ENCODE measurements at regions not wholly inside any gene's neighbourhood (a gene's known extent, or its start where the extent isn't known, plus 50 kb on each side); places are given as distances from the start of the nearest gene placed in this dataset.

DNA sequence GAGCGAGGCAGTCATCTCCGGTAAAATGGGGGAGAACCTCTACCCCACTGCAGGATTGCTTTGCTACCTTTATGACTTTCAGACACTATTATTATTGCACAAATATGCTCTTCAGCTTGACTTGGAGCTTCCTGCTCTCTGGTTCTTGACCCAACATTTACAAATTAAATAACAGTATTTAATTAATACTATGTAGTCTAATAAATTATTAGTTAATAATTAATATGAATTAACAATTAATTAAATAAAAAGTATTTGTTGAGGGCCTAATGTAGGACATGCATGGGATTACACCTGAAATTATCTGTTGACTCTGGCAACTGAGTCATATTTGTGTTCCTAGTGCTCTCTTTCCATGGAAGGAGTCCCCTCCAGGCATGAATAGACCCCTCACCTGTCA is 359.9 kb downstream of the SIPA1L2 start:
- no peak overlapping the region for H3K18ac ChIP-seq (ENCODE audit: low read depth, low read length)
- no peak overlapping the region for H3K14ac ChIP-seq (replicated peaks; ENCODE audit: low read depth, low read length)
- no peak overlapping the region for H2AFZ ChIP-seq (replicated peaks; ENCODE audit: low read length, poor library complexity)
- H4K91ac ChIP-seq (ENCODE audit: insufficient read depth, low read depth, low read length) = no peak overlapping the region
- H3K36me3 ChIP-seq (ENCODE audit: control insufficient read depth, insufficient read depth, low read length) = no peaks in the 10 kb centered on the region
- peaks cover 2% of the 10 kb centered on the region for H3K27me3 ChIP-seq (ENCODE audit: control insufficient read depth, insufficient read depth, low read length)
- H2BK5ac ChIP-seq (ENCODE audit: low read depth, low read length, poor library complexity, severe bottlenecking) = no peak overlapping the region
- no peak for DNase-seq
- POLR2A ChIA-PET (ENCODE audit: unreplicated experiment) = no interaction called here
- in situ Hi-C loops (cut with MboI; ENCODE audit: low sequenced_read_pairs) (no loop called here), intact Hi-C loops (cut with micrococcal nuclease) (no loop called here), dilution Hi-C loops (cut with HindIII; ENCODE audit: low sequenced_read_pairs, unreplicated experiment) (no loop called here)
- no CpG with 5 or more reads among the region's 2 CpGs for WGBS, 2 experiments (ENCODE audit: extremely low coverage in 2 of 2, insufficient read length in 1 of 2)
- H3K56ac ChIP-seq (ENCODE audit: extremely low read depth, insufficient read depth, low read length) = no peak overlapping the region
- H3K4me2 ChIP-seq (ENCODE audit: low read depth, low read length) = no peak overlapping the region
- no peak overlapping the region for H4K8ac ChIP-seq (ENCODE audit: low read depth in 2 of 2, low read length in 2 of 2)
- H2AK9ac ChIP-seq (replicated peaks; ENCODE audit: low read depth, low read length, poor library complexity) = no peak overlapping the region
- no peak overlapping the region for H2BK120ac ChIP-seq (ENCODE audit: low read depth, low read length)
- no peak overlapping the region for H3K27ac ChIP-seq (ENCODE audit: insufficient read depth, low read length)
- no peak for ATAC-seq (ENCODE audit: low read depth)
- no peak overlapping the region for H2BK20ac ChIP-seq (ENCODE audit: low read depth, low read length)
- CTCF ChIA-PET = no interaction called here
- no peak overlapping the region for H3K23ac ChIP-seq (ENCODE audit: low read depth, low read length)
- no peak overlapping the region for H2BK15ac ChIP-seq (ENCODE audit: low read depth, low read length)
- no peaks in the 10 kb centered on the region for H3K79me1 ChIP-seq (ENCODE audit: low read depth in 1 of 2, low read length in 2 of 2)
- no peak overlapping the region for H4K5ac ChIP-seq (ENCODE audit: low read depth, low read length)
- no peaks in the 10 kb centered on the region for H3K9me1 ChIP-seq (ENCODE audit: insufficient read depth, low read length)
- BruUV-seq (replicated peaks) = no TSS peak
- H4K20me1 ChIP-seq (ENCODE audit: insufficient read depth, low read length) = no peaks in the 10 kb centered on the region
- H3K4me3 ChIP-seq (ENCODE audit: insufficient read depth, low read depth, low read length) = no peak overlapping the region
- no peaks in the 10 kb centered on the region for H3K4me1 ChIP-seq (ENCODE audit: control insufficient read depth, insufficient read depth, low read length)
- H3K4ac ChIP-seq (ENCODE audit: low read depth, low read length) = no peak overlapping the region
- no peak for TF ChIP-seq RCOR1 (IDR thresholded peaks at IDR 0.05; ENCODE audit: insufficient replicate concordance, low read length)
- TF ChIP-seq SMC3 (IDR thresholded peaks at IDR 0.05; ENCODE audit: low read depth, low read length) = no peak
- no peak for TF ChIP-seq MXI1 (IDR thresholded peaks at IDR 0.05; ENCODE audit: borderline replicate concordance, low read depth, low read length)
- TF ChIP-seq RAD21 (IDR thresholded peaks at IDR 0.05; ENCODE audit: low read length) = no peak
- TF ChIP-seq CHD1 (IDR thresholded peaks at IDR 0.05; ENCODE audit: low read depth, low read length) = no peak
- TF ChIP-seq, protein P1, sequence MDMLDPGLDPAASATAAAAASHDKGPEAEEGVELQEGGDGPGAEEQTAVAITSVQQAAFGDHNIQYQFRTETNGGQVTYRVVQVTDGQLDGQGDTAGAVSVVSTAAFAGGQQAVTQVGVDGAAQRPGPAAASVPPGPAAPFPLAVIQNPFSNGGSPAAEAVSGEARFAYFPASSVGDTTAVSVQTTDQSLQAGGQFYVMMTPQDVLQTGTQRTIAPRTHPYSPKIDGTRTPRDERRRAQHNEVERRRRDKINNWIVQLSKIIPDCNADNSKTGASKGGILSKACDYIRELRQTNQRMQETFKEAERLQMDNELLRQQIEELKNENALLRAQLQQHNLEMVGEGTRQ (IDR thresholded peaks at IDR 0.05; ENCODE audit: low read depth, low read length) = no peak
- TF ChIP-seq, protein P2, sequence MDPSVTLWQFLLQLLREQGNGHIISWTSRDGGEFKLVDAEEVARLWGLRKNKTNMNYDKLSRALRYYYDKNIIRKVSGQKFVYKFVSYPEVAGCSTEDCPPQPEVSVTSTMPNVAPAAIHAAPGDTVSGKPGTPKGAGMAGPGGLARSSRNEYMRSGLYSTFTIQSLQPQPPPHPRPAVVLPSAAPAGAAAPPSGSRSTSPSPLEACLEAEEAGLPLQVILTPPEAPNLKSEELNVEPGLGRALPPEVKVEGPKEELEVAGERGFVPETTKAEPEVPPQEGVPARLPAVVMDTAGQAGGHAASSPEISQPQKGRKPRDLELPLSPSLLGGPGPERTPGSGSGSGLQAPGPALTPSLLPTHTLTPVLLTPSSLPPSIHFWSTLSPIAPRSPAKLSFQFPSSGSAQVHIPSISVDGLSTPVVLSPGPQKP (IDR thresholded peaks at IDR 0.05; ENCODE audit: borderline replicate concordance, low read depth, low read length) = no peak
- no peak for TF ChIP-seq RFX5 (IDR thresholded peaks at IDR 0.05; ENCODE audit: low read depth, low read length)
- H2AK5ac ChIP-seq (ENCODE audit: low read depth, low read length) = no peak overlapping the region
- H3K9me3 ChIP-seq (ENCODE audit: control insufficient read depth, insufficient read depth, low read length) = no peaks in the 10 kb centered on the region
- no peak overlapping the region for H3K9ac ChIP-seq (ENCODE audit: low read depth, low read length)

Data from IMR-90 (cell line).